ENCODE measurements at regions not wholly inside any gene's neighbourhood (a gene's known extent, or its start where the extent isn't known, plus 50 kb on each side); places are given as distances from the start of the nearest gene placed in this dataset.

GRCh38 chr3:127472506-127472905, 118.0 kb downstream of the TPRA1 start:
- no peak for DNase-seq
- 82 to 92% methylated on average over 8 to 11 of the region's 11 CpGs for WGBS, 2 experiments (ENCODE audit: insufficient coverage in 1 of 2, insufficient read length in 1 of 2)
- TF ChIP-seq CTCF (conservative IDR thresholded peaks at IDR 0.05) = no peak
- Histone ChIP-seq H3K4me3 (ENCODE audit: low read length) (no peak overlapping the region), H3K27me3 (ENCODE audit: control insufficient read depth, insufficient read depth, low read length, poor library complexity, severe bottlenecking) (no peaks in the 10 kb centered on the region), H3K9me3 (ENCODE audit: control insufficient read depth, low read length) (no peaks in the 10 kb centered on the region), H3K27ac (ENCODE audit: low read depth, low read length) (no peak overlapping the region), H3K36me3 (ENCODE audit: control insufficient read depth, insufficient read depth, low read length) (no peaks in the 10 kb centered on the region), H3K4me1 (ENCODE audit: control insufficient read depth, insufficient read depth, low read length) (peaks cover 7% of the 10 kb centered on the region), H3K9ac (ENCODE audit: extremely low read depth, low read length, poor library complexity, severe bottlenecking) (no peak overlapping the region)
- H3K4me1 Mint-ChIP-seq = peaks cover 6% of the 10 kb centered on the region
- no peak overlapping the region for H3K4me3 Mint-ChIP-seq
- H3K9me3 Mint-ChIP-seq = peaks cover 4% of the 10 kb centered on the region
- H3K27ac Mint-ChIP-seq = no peak overlapping the region
- peaks cover 12% of the 10 kb centered on the region for H3K27me3 Mint-ChIP-seq (ENCODE audit: insufficient read depth)
- no peaks in the 10 kb centered on the region for H3K36me3 Mint-ChIP-seq (ENCODE audit: low read depth)

DNA sequence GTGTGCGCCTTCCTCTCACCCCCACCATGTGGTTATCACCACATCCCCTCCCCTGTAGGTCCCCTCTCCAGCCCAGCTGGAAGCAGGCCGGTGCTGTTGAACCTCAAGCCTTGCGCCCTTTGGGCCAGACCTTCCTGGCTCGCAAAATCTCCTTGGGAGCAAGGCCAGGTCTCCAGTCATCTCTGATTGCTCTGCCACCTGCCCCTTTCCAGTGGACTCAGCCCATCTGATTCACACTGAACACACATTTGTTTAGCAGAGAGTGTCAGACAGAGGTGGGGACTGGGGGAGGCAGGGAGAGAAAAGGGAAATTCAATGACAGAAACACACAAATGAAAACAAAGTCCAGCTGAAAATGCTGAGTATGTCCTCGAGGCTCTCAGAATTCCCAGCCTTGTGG, 119.4 kb downstream of the TPRA1 start:
- no peaks in the 10 kb centered on the region for H3K9me3 ChIP-seq (ENCODE audit: control insufficient read depth, low read length)
- no peak overlapping the region for H3K9ac ChIP-seq (ENCODE audit: extremely low read depth, low read length, poor library complexity, severe bottlenecking)
- peaks cover 4% of the 10 kb centered on the region for H3K9me3 Mint-ChIP-seq
- peaks cover 8% of the 10 kb centered on the region for H3K4me1 Mint-ChIP-seq
- peaks cover 7% of the 10 kb centered on the region for H3K4me1 ChIP-seq (ENCODE audit: control insufficient read depth, insufficient read depth, low read length)
- no peaks in the 10 kb centered on the region for H3K36me3 ChIP-seq (ENCODE audit: control insufficient read depth, insufficient read depth, low read length)
- H3K27me3 Mint-ChIP-seq (ENCODE audit: insufficient read depth) = peaks cover 8% of the 10 kb centered on the region
- 91 to 92% methylated on average over 5 of the region's 5 CpGs for WGBS, 2 experiments (ENCODE audit: insufficient coverage in 1 of 2, insufficient read length in 1 of 2)
- no peak for TF ChIP-seq CTCF (conservative IDR thresholded peaks at IDR 0.05)
- DNase-seq = no peak
- no peak overlapping the region for H3K27ac ChIP-seq (ENCODE audit: low read depth, low read length)
- no peak overlapping the region for H3K4me3 Mint-ChIP-seq
- no peak overlapping the region for H3K27ac Mint-ChIP-seq
- no peaks in the 10 kb centered on the region for H3K27me3 ChIP-seq (ENCODE audit: control insufficient read depth, insufficient read depth, low read length, poor library complexity, severe bottlenecking)
- H3K4me3 ChIP-seq (ENCODE audit: low read length) = no peak overlapping the region
- H3K36me3 Mint-ChIP-seq (ENCODE audit: low read depth) = no peaks in the 10 kb centered on the region

- 84 to 97% methylated on average over 8 to 9 of the region's 9 CpGs for WGBS, 2 experiments (ENCODE audit: insufficient coverage in 1 of 2, insufficient read length in 1 of 2)
- Mint-ChIP-seq H3K27me3 (ENCODE audit: insufficient read depth) (peaks cover 8% of the 10 kb centered on the region), H3K4me3 (no peak overlapping the region), H3K9me3 (peaks cover 4% of the 10 kb centered on the region), H3K4me1 (peaks cover 8% of the 10 kb centered on the region), H3K27ac (no peak overlapping the region), H3K36me3 (ENCODE audit: low read depth) (no peaks in the 10 kb centered on the region)
- no peak for TF ChIP-seq CTCF (conservative IDR thresholded peaks at IDR 0.05)
- Histone ChIP-seq H3K36me3 (ENCODE audit: control insufficient read depth, insufficient read depth, low read length) (no peaks in the 10 kb centered on the region), H3K27me3 (ENCODE audit: control insufficient read depth, insufficient read depth, low read length, poor library complexity, severe bottlenecking) (no peaks in the 10 kb centered on the region), H3K4me3 (ENCODE audit: low read length) (no peak overlapping the region), H3K4me1 (ENCODE audit: control insufficient read depth, insufficient read depth, low read length) (peaks cover 7% of the 10 kb centered on the region), H3K9me3 (ENCODE audit: control insufficient read depth, low read length) (no peaks in the 10 kb centered on the region), H3K9ac (ENCODE audit: extremely low read depth, low read length, poor library complexity, severe bottlenecking) (no peak overlapping the region), H3K27ac (ENCODE audit: low read depth, low read length) (no peak overlapping the region)
- no peak for DNase-seq
Measured at GRCh38 chr3:127469760-127470159, 120.8 kb downstream of the TPRA1 start.
